DOHH2 (cell line): ENCODE measurements at regions not wholly inside any gene's neighbourhood (a gene's known extent, or its start where the extent isn't known, plus 50 kb on each side); places are given as distances from the start of the nearest gene placed in this dataset.

Experiments
- H3F3A ChIP-seq: fragments of 200-600 bp; sonication (generic), shearing (Covaris generic); 2 replicates; pipeline ENCODE4 v1.6.0; 2016; ENCODE audit warnings: antibody characterized with exemption, mild to moderate bottlenecking; ENCODE audit not compliant: control insufficient read depth, insufficient read depth
- H3K27ac ChIP-seq: fragments of 200-600 bp; sonication (generic); 2 replicates; pipeline ENCODE4 v1.5.1; 2014; ENCODE audit warnings: low read depth, mild to moderate bottlenecking, low read length, moderate library complexity
- H3K27me3 ChIP-seq: fragments of 200-600 bp; sonication (generic); 2 replicates; pipeline ENCODE4 v1.6.1; 2014; ENCODE audit warnings: mild to moderate bottlenecking, low read length, mixed read lengths; ENCODE audit not compliant: control insufficient read depth
- H3K36me3 ChIP-seq: fragments of 200-600 bp; sonication (generic); 2 replicates; pipeline ENCODE4 v1.6.1; 2014; ENCODE audit warnings: mild to moderate bottlenecking, low read length, moderate library complexity, mixed read lengths; ENCODE audit not compliant: control insufficient read depth
- H3K4me1 ChIP-seq: fragments of 200-600 bp; sonication (generic); 2 replicates; pipeline ENCODE4 v1.6.1; 2014; ENCODE audit warnings: mild to moderate bottlenecking, low read length, mixed read lengths; ENCODE audit not compliant: control insufficient read depth
- H3K4me2 ChIP-seq: fragments of 200-600 bp; sonication (generic); 2 replicates; pipeline ENCODE4 v1.6.0; 2014; ENCODE audit warnings: mild to moderate bottlenecking, low read length, moderate library complexity
- H3K4me3 ChIP-seq: fragments of 200-600 bp; sonication (generic); 2 replicates; pipeline ENCODE4 v1.5.1; 2014; ENCODE audit warnings: mild to moderate bottlenecking, low read length, mixed read lengths
- H3K79me2 ChIP-seq: fragments of 200-600 bp; sonication (generic); 2 replicates; pipeline ENCODE4 v1.6.1; 2014; ENCODE audit warnings: mild to moderate bottlenecking, low read length, mixed read lengths; ENCODE audit not compliant: control insufficient read depth
- H3K9me2 ChIP-seq: fragments of 200-600 bp; sonication (generic); replicated peaks from 2 replicates; pipeline ENCODE4 v1.6.1; 2014; ENCODE audit warnings: mild to moderate bottlenecking, low read length, mixed read lengths; ENCODE audit not compliant: control insufficient read depth
- H3K9me3 ChIP-seq: fragments of 200-600 bp; sonication (generic); 2 replicates; pipeline ENCODE4 v1.6.1; 2014; ENCODE audit warnings: antibody characterized with exemption, low read length, mixed read lengths; ENCODE audit not compliant: control insufficient read depth, insufficient read depth
- H4K20me1 ChIP-seq: fragments of 200-600 bp; sonication (generic); 2 replicates; pipeline ENCODE4 v1.6.0; 2014; ENCODE audit warnings: low read depth, mild to moderate bottlenecking, antibody characterized with exemption, low read length, moderate library complexity; ENCODE audit not compliant: control insufficient read depth, insufficient read depth
- CTCF ChIP-seq: fragments of 200-600 bp; sonication (generic); IDR thresholded peaks from one replicate; pipeline ENCODE4 v1.5.1; 2014; ENCODE audit warnings: antibody characterized with exemption, mild to moderate bottlenecking, low read depth, low read length; ENCODE audit not compliant: poor library complexity, severe bottlenecking
- EZH2phosphoT487 ChIP-seq: fragments of 200-600 bp; sonication (generic); IDR thresholded peaks from 2 replicates; pipeline ENCODE4 v1.6.1; 2017; ENCODE audit warnings: borderline replicate concordance, mild to moderate bottlenecking, antibody characterized with exemption, low read length, moderate library complexity, mixed read lengths

- Histone ChIP-seq H4K20me1 (no peaks in the 10 kb centered on the region; the same call in 1 of the 2 replicates), H3K4me1 (no peaks in the 10 kb centered on the region), H3K4me3 (no peak overlapping the region), H3K27me3 (no peaks in the 10 kb centered on the region), H3F3A (no peaks in the 10 kb centered on the region), H3K9me2 (no peaks in the 10 kb centered on the region), H3K27ac (no peak overlapping the region), H3K79me2 (no peaks in the 10 kb centered on the region), H3K9me3 (no peaks in the 10 kb centered on the region), H3K36me3 (no peaks in the 10 kb centered on the region), H3K4me2 (no peak overlapping the region)
- TF ChIP-seq CTCF (no peak), EZH2phosphoT487 (no peak)
Observed at GRCh38 chr19:30694156-30694755, 322.1 kb downstream of the ZNF536 start.

DNA sequence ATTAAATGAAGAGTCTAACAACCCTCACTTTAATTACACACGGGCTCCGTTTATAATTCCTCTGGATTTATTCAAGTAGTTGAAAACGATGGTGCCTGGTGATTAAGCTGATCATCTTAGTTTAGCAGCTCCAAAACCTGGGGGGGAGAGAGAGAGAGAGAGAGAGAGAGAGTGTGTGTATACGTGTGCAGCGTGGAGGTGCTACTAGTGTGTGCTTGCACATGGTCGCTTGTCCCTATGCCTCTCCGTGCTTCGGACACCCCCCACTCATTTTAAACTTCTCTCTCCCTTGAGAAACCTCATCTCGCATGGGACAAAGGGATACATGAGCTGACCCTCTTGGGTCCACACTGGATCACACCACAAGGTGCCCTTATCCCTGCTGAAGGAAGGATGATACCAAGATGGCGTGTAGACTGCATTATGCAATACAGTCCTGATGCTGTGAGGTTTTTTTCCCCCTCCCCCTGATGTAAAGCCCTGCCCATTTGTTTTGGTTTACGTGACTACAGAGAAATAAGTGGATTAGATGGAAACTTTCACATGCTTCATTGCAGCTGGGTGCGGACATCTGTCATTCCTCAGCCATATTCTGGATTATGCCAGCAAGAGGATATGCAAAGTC is 320.8 kb downstream of the ZNF536 start:
- TF ChIP-seq CTCF (no peak), EZH2phosphoT487 (no peak)
- Histone ChIP-seq H3K4me1 (no peaks in the 10 kb centered on the region), H3K4me3 (no peak overlapping the region), H3K9me2 (no peaks in the 10 kb centered on the region), H4K20me1 (no peaks in the 10 kb centered on the region; the same call in 1 of the 2 replicates), H3K27ac (no peak overlapping the region), H3K4me2 (no peak overlapping the region), H3K79me2 (no peaks in the 10 kb centered on the region), H3K36me3 (no peaks in the 10 kb centered on the region), H3K9me3 (no peaks in the 10 kb centered on the region), H3K27me3 (no peaks in the 10 kb centered on the region), H3F3A (no peaks in the 10 kb centered on the region)

DNA sequence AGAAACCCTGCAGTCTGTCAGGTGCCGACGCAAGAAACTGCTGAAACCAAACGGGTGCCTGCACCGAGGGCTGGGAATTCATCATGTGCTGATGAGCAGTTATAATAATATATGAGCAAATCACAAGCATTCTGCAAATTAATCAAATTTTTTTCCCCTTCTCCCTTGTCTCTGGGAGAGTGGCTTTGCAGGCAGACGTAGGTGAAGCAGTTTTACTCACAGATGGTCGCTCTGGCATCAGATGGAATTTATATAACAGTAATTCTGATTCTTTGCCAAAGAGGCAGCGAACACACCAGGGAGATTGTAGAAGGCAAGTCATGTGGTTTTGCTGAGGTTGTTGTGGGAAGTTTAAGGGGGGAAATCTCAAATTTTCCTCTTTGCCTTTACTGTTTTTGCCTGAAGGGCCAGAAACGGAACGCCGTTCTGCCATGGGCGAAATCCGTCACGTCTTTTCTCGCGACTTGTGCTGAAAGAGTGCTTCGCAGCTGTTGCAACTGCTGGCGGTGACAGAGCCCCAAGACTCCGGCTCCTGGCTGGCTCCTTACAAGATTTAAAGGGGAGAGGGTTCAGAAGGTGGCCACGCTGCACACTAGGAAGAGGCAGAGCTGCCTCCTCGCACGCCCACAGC is 320.1 kb downstream of the ZNF536 start:
- H3K4me3 ChIP-seq, result no peak overlapping the region
- no peaks in the 10 kb centered on the region for H3K9me3 ChIP-seq
- H3K4me1 ChIP-seq, result no peaks in the 10 kb centered on the region
- TF ChIP-seq EZH2phosphoT487, result no peak
- TF ChIP-seq CTCF, result no peak
- no peak overlapping the region for H3K4me2 ChIP-seq
- H3F3A ChIP-seq, result no peaks in the 10 kb centered on the region
- no peaks in the 10 kb centered on the region for H3K79me2 ChIP-seq
- no peaks in the 10 kb centered on the region for H3K36me3 ChIP-seq
- no peaks in the 10 kb centered on the region; the same call in 1 of the 2 replicates for H4K20me1 ChIP-seq
- no peaks in the 10 kb centered on the region for H3K27me3 ChIP-seq
- H3K9me2 ChIP-seq, result no peaks in the 10 kb centered on the region
- no peak overlapping the region for H3K27ac ChIP-seq
